DMS114 treated with DMSO at 0.1 percent for 48 hours (cell line): ENCODE measurements at regions not wholly inside any gene's neighbourhood (a gene's known extent, or its start where the extent isn't known, plus 50 kb on each side); places are given as distances from the start of the nearest gene placed in this dataset.
"Not testable (repeated sequence)": the region's sequence is repeated elsewhere in the genome, so short reads cannot be mapped to it uniquely, and the experiment has no call there.

ENCODE experiments used
- DNase-seq: peaks from one replicate; lab custom pipeline; 2025; ENCODE audit not compliant: unreplicated experiment; lab: John Stamatoyannopoulos, UW

DNA sequence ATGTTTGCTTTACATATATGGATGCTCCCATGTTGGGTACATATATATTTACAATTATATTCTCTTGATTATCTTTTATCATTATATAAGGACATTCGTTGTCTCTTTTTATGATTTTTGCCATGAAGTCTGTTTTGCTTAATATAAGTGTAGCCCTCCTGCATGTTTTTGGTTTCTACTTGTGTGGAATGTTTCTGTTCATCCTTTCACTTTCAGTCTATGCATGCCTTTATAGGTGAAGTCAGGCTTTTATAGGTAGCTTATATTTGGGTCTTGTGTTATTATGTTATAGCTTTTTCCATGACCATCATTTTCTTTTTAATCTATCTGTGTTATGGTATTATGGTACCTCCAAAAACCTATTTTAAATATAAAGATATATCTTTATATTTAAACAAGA, 612.5 kb upstream of the HS3ST5 start:
- no peak for DNase-seq

DNA sequence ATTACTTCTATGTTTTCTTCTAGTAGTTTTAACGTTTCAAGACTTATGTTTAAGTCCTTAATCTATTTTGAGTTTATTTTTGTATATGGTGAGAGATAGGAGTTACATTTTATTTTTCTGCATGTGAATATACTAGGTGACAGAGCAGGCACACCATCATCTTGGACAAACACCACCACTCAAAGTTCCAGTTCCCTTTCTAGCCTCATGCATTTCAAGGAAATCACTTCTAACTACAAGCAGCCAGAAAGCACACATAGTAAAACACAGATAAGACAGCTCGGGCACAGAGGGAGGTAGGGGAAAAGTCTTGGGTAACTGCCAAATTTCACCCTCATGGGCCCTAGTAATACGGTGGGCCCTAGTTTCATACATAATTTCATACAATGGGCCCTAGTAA, 609.4 kb upstream of the HS3ST5 start:
- DNase-seq = no peak

- no peak for DNase-seq
Observed at GRCh38 chr6:114945392-114945791, 602.6 kb upstream of the HS3ST5 start.

- DNase-seq = no peak
Observed at GRCh38 chr6:114941078-114941477, 598.3 kb upstream of the HS3ST5 start.

DNA sequence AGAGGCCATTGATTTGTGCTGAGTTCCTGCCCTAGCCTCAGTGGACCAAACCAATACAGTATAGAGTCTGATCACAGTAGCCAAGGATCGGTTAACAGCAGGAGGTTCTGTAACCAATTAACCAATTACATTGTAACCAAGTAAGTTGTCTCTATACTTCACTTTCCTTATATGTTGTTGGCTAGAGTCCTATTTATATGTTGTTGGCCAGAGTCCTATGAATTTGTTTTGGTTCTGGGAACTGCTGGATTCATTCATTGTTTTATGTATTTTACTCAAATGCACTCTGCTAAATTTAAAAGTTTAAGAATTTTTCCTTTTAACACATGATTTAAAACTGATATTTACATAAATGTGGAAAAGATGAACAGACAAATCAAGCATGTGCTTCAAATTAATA, 597.4 kb upstream of the HS3ST5 start:
- no peak for DNase-seq

- no peak for DNase-seq
Observed at GRCh38 chr6:114939630-114940029, 596.8 kb upstream of the HS3ST5 start.

DNA sequence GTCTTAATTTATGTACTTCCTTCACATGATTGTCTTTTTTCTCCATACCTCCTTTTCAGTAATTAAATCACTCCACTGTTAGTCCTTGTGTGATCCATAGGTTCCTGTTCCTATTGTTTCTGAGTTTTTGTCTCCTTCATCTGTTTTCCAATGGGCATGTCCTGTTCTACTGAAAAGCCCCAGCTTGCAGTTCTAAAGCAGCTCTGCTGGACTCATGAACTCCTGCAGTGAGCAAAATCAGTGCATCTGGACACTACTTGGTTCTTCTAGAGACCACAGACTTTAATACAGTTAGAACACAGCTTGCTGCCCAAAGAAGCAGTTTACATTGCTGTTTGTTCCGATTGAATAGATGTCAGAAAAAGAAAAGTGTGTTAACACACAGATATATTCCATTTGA, 593.3 kb upstream of the HS3ST5 start:
- no peak for DNase-seq

GRCh38 chr6:114934079-114934478, 591.3 kb upstream of the HS3ST5 start:
- no peak for DNase-seq

GRCh38 chr6:114928731-114929130, 585.9 kb upstream of the HS3ST5 start:
- DNase-seq = not testable (repeated sequence)

DNA sequence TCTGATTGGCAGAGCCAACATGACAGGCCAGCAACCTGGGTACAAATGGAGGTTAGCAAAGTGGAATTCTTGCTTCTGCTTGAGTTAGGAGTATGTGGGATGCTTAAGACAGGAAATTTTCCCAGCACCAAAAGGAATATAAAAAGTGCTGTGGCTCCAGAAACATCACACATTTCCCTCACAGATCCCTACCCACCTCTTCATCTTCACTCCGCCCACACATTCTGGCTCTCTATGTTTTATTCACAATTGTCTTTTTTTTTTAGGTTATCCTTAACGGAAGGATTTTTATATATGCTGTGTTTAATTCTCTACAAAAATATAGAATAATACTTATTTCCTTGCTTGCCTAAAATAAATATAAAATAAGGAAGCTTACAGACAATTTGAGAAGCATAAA, 563.3 kb upstream of the HS3ST5 start:
- no peak for DNase-seq

- DNase-seq = no peak
Observed at GRCh38 chr6:114897536-114897935, 554.7 kb upstream of the HS3ST5 start.

DNA sequence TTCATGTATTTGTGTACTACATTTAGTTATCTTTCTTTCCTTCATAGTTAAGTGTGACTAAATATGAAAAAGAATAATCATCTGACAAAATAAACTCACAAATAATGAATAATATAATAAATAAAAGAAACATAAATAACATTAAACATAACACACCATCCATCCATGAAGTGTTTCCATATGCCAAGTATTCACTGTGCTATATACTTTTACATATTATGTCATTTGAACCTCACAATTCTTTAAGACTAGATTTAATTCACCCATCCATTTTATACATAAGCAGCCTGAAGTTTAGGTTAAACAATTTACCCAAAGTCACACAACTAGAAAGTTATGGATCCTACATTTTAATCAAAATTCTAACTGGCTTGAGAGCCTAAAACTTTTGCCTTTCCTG, 549.4 kb upstream of the HS3ST5 start:
- DNase-seq = no peak

DNA sequence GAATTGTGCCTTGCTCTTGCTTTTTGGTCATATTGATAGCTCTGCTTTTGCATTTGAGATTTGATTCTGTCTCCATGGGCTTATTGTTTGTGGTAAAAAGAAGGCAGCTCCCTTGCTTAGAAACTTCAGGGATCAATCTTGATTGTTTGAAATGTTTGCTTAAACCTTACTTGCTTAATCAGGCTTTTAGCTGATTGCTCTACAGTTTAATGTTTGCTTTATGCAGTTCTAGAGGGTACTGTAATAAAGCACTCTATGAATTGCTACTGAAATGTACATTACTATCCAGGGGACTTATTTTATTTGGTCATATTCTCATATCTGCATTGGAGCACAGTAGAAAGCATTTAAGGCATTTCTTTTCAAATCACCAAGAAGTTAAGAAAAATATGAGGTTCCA, 545.4 kb upstream of the HS3ST5 start:
- no peak for DNase-seq

- no peak for DNase-seq
Observed at GRCh38 chr6:114886670-114887436, 544.0 kb upstream of the HS3ST5 start.

- DNase-seq = no peak
Observed at GRCh38 chr6:114879693-114880092, 536.9 kb upstream of the HS3ST5 start.

DNA sequence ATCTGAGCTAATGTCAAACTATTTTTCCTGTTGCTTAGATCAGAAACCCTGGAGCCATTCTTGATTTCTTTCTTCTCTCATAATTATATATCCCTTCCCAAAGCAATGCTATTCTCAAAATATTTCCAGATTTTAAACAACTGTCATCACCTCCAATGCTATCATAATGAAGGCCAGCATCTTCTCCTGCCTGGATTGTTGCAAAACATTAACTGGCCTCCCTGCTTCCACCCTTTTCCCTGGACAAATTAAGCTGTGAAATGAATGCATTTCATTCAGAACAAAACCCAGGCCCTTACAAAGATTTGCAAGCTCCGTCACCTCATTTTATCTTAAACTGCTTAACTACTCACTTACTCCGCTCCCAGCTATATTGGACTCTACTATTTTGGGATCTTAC, 535.3 kb upstream of the HS3ST5 start:
- DNase-seq = no peak

GRCh38 chr6:114874410-114874809, 531.6 kb upstream of the HS3ST5 start:
- no peak for DNase-seq

DNA sequence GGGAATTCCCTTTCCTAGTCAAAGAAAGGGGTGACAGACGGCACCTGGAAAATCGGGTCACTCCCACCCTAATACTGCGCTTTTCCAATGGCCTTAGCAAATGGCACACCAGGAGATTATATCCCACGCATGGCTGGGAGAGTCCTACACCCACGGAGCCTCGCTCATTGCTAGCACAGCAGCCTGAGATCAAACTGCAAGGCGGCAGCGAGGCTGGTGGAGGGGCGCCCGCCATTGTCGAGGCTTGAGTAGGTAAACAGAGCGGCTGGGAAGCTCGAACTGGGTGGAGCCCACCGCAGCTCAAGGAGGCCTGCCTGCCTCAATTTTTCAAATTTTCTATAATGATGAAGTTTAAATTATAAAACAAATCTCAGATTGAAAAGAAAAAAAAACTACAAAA, 522.7 kb upstream of the HS3ST5 start:
- DNase-seq = not testable (repeated sequence)

- DNase-seq = no peak
Observed at GRCh38 chr6:114863610-114864009, 520.8 kb upstream of the HS3ST5 start.

GRCh38 chr6:114862819-114863218, 520.0 kb upstream of the HS3ST5 start:
- no peak for DNase-seq

- no peak for DNase-seq
Observed at GRCh38 chr6:114862064-114862463, 519.2 kb upstream of the HS3ST5 start.

- DNase-seq = no peak
Observed at GRCh38 chr6:114844359-114844758, 501.5 kb upstream of the HS3ST5 start.

GRCh38 chr6:114839019-114839418, 496.2 kb upstream of the HS3ST5 start:
- no peak for DNase-seq
